Mesendoderm (in vitro differentiated cells): ENCODE measurements at regions not wholly inside any gene's neighbourhood (a gene's known extent, or its start where the extent isn't known, plus 50 kb on each side); places are given as distances from the start of the nearest gene placed in this dataset.

ENCODE experiments used
- DNase-seq: peaks from one replicate; pipeline ENCODE4 v3.0.0; 2013
- H2AK5ac ChIP-seq: 2 replicates; pipeline ENCODE4 v1.6.1; 2013; ENCODE audit warnings: low read length, inconsistent platforms
- H2BK120ac ChIP-seq: 2 replicates; pipeline ENCODE4 v1.6.1; 2013; ENCODE audit warnings: low read depth, mild to moderate bottlenecking, low read length, moderate library complexity, mixed read lengths
- H2BK15ac ChIP-seq: replicated peaks from 2 replicates; pipeline ENCODE4 v1.6.1; 2013; ENCODE audit warnings: low read depth, mild to moderate bottlenecking, moderate library complexity
- H2BK5ac ChIP-seq: 2 replicates; pipeline ENCODE4 v1.6.1; 2013; ENCODE audit warnings: low read length, inconsistent platforms
- H3K18ac ChIP-seq: 2 replicates; pipeline ENCODE4 v1.6.1; 2013; ENCODE audit warnings: mild to moderate bottlenecking, low read length, mixed read lengths
- H3K23ac ChIP-seq: one replicate; pipeline ENCODE4 v1.6.1; 2013; ENCODE audit warnings: low read length
- H3K27ac ChIP-seq: 2 replicates; pipeline ENCODE4 v1.5.1; 2013; ENCODE audit warnings: low read depth, mild to moderate bottlenecking, inconsistent platforms, low read length, moderate library complexity
- H3K27me3 ChIP-seq: 2 replicates; pipeline ENCODE4 v1.6.1; 2013; ENCODE audit warnings: low read length, control low read depth, mild to moderate bottlenecking, inconsistent platforms; ENCODE audit not compliant: insufficient read depth, poor library complexity
- H3K36me3 ChIP-seq: 2 replicates; pipeline ENCODE4 v1.6.1; 2013; ENCODE audit warnings: low read length, inconsistent platforms; ENCODE audit not compliant: control insufficient read depth, insufficient read depth
- H3K4ac ChIP-seq: one replicate; pipeline ENCODE4 v1.6.1; 2013; ENCODE audit warnings: low read depth, mild to moderate bottlenecking, low read length, moderate library complexity
- H3K4me1 ChIP-seq: 2 replicates; pipeline ENCODE4 v1.6.1; 2013; ENCODE audit warnings: low read depth, low read length, inconsistent platforms; ENCODE audit not compliant: control insufficient read depth
- H3K4me2 ChIP-seq: 2 replicates; pipeline ENCODE4 v1.6.1; 2013; ENCODE audit warnings: low read length
- H3K4me3 ChIP-seq: 2 replicates; pipeline ENCODE4 v1.5.1; 2013; ENCODE audit warnings: mild to moderate bottlenecking, low read length
- H3K56ac ChIP-seq: one replicate; pipeline ENCODE4 v1.6.1; 2013; ENCODE audit warnings: low read length
- H3K79me1 ChIP-seq: 2 replicates; pipeline ENCODE4 v1.6.1; 2013; ENCODE audit warnings: low read length, inconsistent platforms
- H3K79me2 ChIP-seq: 2 replicates; pipeline ENCODE4 v1.6.1; 2013; ENCODE audit warnings: mild to moderate bottlenecking, low read length; ENCODE audit not compliant: control insufficient read depth, insufficient read depth
- H3K9ac ChIP-seq: 2 replicates; pipeline ENCODE4 v1.6.1; 2013; ENCODE audit warnings: low read length, inconsistent platforms
- H4K5ac ChIP-seq: one replicate; pipeline ENCODE4 v1.6.1; 2013; ENCODE audit warnings: low read length
- H4K8ac ChIP-seq: one replicate; pipeline ENCODE4 v1.6.1; 2013; ENCODE audit warnings: low read depth, mild to moderate bottlenecking, control low read depth, low read length, moderate library complexity
- WGBS: extraction: QIAGEN DNeasy Blood & Tissue Kit; methylation state at CpG from one replicate; pipeline ENCODE4 v1.1.7; 2013; ENCODE audit warnings: low lambda C conversion rate, missing lambda C conversion rate; ENCODE audit not compliant: insufficient coverage; ENCODE audit errors: extremely low coverage; 5-methylcytosine and 5-hydroxymethylcytosine counted together

DNA sequence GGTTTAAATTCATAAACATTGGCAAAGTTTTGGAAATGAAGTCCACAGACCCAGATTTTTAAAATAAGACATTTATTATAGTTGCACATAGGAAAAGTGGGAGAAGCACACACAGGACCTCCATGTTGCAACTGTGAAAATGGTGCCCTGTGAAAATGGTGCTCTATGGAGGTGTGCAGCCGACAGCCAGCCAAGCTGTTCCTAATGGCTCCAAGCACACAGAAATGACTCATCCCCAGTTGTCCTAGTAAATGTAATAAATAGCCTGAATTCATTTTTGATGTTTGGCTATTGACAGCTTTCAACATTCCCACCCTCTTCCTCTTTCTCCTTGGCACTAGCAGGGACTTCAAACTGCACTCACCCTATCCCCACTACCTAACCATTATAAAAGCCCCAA, 590.9 kb downstream of the CAAP1 start:
- H2BK5ac ChIP-seq = no peak overlapping the region
- H3K79me1 ChIP-seq = no peaks in the 10 kb centered on the region
- no peak overlapping the region for H4K5ac ChIP-seq
- H3K4me1 ChIP-seq = no peaks in the 10 kb centered on the region
- H3K4me2 ChIP-seq = no peak overlapping the region
- DNase-seq = no peak
- H3K23ac ChIP-seq = no peak overlapping the region
- H3K79me2 ChIP-seq = no peaks in the 10 kb centered on the region
- H2AK5ac ChIP-seq = no peak overlapping the region
- H3K4ac ChIP-seq = no peak overlapping the region
- H3K18ac ChIP-seq = no peak overlapping the region
- no CpG with 5 or more reads among the region's 1 CpG for WGBS
- no peak overlapping the region for H4K8ac ChIP-seq
- no peak overlapping the region for H3K4me3 ChIP-seq
- H2BK120ac ChIP-seq = no peak overlapping the region
- no peaks in the 10 kb centered on the region for H3K27me3 ChIP-seq
- no peak overlapping the region for H3K27ac ChIP-seq
- no peak overlapping the region for H2BK15ac ChIP-seq
- H3K9ac ChIP-seq = no peak overlapping the region
- H3K36me3 ChIP-seq = no peaks in the 10 kb centered on the region
- H3K56ac ChIP-seq = no peak overlapping the region

DNA sequence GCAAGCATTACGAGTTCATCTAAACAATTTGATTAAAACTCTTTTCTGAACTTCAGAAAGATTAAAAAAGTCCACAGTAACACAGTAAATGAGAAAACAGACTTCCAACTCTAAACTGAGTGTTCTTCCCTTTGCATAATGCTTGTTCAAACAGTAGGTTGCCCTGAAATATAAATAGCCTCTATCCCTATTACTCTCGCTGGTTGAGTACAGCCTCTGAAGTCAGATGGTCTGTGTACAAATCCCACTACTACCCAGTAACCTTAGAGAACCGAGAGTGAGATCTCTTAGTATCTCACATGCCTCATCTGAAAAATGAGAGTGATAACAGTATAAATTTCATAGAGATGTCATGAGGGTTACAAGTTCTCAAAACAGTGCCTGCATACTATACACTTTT, 591.6 kb downstream of the CAAP1 start:
- H3K79me2 ChIP-seq = no peaks in the 10 kb centered on the region
- H3K27me3 ChIP-seq = no peaks in the 10 kb centered on the region
- no peak overlapping the region for H3K23ac ChIP-seq
- no peak overlapping the region for H3K27ac ChIP-seq
- H3K4me1 ChIP-seq = no peaks in the 10 kb centered on the region
- no peak overlapping the region for H3K18ac ChIP-seq
- H3K9ac ChIP-seq = no peak overlapping the region
- H3K36me3 ChIP-seq = no peaks in the 10 kb centered on the region
- H3K4me2 ChIP-seq = no peak overlapping the region
- no peak overlapping the region for H2BK120ac ChIP-seq
- no peaks in the 10 kb centered on the region for H3K79me1 ChIP-seq
- no peak overlapping the region for H2BK15ac ChIP-seq
- H2BK5ac ChIP-seq = no peak overlapping the region
- H3K56ac ChIP-seq = no peak overlapping the region
- no peak for DNase-seq
- H4K5ac ChIP-seq = no peak overlapping the region
- H3K4ac ChIP-seq = no peak overlapping the region
- WGBS = no CpG with 5 or more reads among the region's 3 CpGs
- H4K8ac ChIP-seq = no peak overlapping the region
- no peak overlapping the region for H2AK5ac ChIP-seq
- no peak overlapping the region for H3K4me3 ChIP-seq

DNA sequence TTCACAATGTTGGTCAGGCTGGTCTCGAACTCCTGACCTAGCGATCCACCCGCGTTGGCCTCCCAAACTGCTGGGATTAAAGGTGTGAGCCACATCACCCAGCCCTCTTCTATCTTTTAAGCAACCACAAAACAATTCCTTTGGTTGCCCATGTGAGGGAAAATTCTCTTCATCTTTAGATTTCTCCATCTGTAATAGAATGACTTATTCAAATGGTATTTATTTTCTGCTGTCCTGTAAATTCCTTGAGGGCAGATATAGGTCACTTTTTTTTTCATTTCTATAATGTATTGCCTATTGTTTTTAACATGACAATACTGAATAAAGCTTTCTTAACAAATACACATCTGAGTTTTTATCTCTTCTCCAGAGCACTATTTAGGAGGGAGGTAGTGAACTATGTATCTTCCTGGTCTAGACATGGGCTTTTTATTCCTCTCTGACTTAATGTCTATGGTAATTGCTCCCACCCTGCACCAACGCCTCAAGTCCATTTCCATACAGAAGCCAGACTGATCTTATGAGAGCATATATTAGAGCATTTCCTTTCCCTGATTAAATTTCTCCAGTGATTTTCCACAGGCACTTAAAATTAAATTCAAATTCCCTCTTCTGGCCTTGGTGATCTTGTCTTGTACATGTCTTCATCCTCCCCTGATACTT, 595.6 kb downstream of the CAAP1 start:
- no peaks in the 10 kb centered on the region for H3K79me1 ChIP-seq
- no peak overlapping the region for H2BK15ac ChIP-seq
- no peak overlapping the region for H3K4me3 ChIP-seq
- DNase-seq = no peak
- no peak overlapping the region for H3K56ac ChIP-seq
- H4K8ac ChIP-seq = no peak overlapping the region
- H3K27me3 ChIP-seq = no peaks in the 10 kb centered on the region
- H3K23ac ChIP-seq = no peak overlapping the region
- H2AK5ac ChIP-seq = no peak overlapping the region
- no CpG with 5 or more reads among the region's 5 CpGs for WGBS
- H3K36me3 ChIP-seq = no peaks in the 10 kb centered on the region
- no peak overlapping the region for H4K5ac ChIP-seq
- H3K4me2 ChIP-seq = no peak overlapping the region
- H3K4ac ChIP-seq = no peak overlapping the region
- no peak overlapping the region for H3K27ac ChIP-seq
- H3K4me1 ChIP-seq = no peaks in the 10 kb centered on the region
- H3K18ac ChIP-seq = no peak overlapping the region
- H3K9ac ChIP-seq = no peak overlapping the region
- H2BK120ac ChIP-seq = no peak overlapping the region
- no peaks in the 10 kb centered on the region for H3K79me2 ChIP-seq
- H2BK5ac ChIP-seq = no peak overlapping the region

DNA sequence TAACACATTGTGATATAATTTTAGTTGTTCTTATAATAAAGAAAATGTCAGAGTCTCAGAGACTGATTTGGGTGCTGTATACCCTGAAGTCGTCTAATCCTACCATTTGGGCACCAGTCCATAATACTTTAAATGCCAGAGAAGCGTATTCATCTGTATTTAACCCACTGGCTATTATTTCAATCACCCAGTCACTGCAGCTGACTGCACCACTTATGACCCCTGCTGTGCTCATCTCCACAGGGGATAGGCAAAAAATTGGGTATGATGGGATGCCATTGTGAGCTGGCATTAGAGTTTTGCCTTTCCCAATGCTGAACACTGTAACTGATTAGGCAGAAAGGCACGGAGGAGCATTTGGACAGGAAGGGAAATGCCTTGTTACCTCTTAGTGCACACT, 599.7 kb downstream of the CAAP1 start:
- Histone ChIP-seq H2BK15ac (no peak overlapping the region), H3K18ac (no peak overlapping the region), H3K56ac (no peak overlapping the region), H3K4me1 (no peaks in the 10 kb centered on the region), H3K79me1 (no peaks in the 10 kb centered on the region), H4K5ac (no peak overlapping the region), H2BK120ac (no peak overlapping the region), H2AK5ac (no peak overlapping the region), H3K4me2 (no peak overlapping the region), H3K4me3 (no peak overlapping the region), H3K79me2 (no peaks in the 10 kb centered on the region), H3K4ac (no peak overlapping the region), H3K27me3 (no peaks in the 10 kb centered on the region), H3K27ac (no peak overlapping the region), H2BK5ac (no peak overlapping the region), H3K9ac (no peak overlapping the region), H4K8ac (no peak overlapping the region), H3K36me3 (no peaks in the 10 kb centered on the region), H3K23ac (no peak overlapping the region)
- DNase-seq = no peak
- no CpG with 5 or more reads among the region's 3 CpGs for WGBS

DNA sequence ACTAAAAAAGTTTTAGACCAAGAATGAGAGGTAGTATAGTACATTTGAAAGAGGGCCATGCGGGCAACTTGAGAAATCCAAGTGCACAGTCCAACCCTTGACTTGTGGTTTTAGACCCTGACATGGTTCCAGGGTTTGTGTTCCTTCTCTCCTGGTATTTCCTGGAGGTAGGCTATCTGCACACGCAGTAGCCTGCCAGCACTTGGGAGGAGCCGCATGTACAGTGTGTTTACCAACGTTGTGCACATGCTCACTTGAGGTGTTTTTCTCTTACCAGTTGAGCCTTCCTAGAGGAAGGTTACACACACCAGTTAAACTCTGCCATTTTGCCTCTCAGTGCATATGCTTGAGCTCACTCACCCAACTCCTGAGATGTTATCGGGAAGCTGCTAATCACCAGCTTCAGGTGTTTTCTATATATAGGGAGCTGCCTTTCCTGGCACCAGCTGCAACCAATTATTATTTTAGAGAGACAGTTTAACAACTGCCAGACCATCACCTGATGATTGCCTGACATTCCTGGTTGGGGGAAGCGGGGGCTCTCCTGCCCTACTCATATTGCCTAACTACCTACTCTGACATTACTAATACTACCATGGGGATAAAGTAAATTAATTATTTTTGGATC, 593.4 kb upstream of the TUSC1 start:
- no peak overlapping the region for H2BK120ac ChIP-seq
- H3K23ac ChIP-seq = no peak overlapping the region
- no peak overlapping the region for H4K5ac ChIP-seq
- H3K4ac ChIP-seq = no peak overlapping the region
- no peak overlapping the region for H3K4me3 ChIP-seq
- no peaks in the 10 kb centered on the region for H3K36me3 ChIP-seq
- no peaks in the 10 kb centered on the region for H3K4me1 ChIP-seq
- no peaks in the 10 kb centered on the region for H3K27me3 ChIP-seq
- DNase-seq = no peak
- no peak overlapping the region for H3K4me2 ChIP-seq
- H2BK15ac ChIP-seq = no peak overlapping the region
- no peak overlapping the region for H3K18ac ChIP-seq
- H2AK5ac ChIP-seq = no peak overlapping the region
- H4K8ac ChIP-seq = no peak overlapping the region
- no peak overlapping the region for H3K56ac ChIP-seq
- no CpG with 5 or more reads among the region's 6 CpGs for WGBS
- H3K9ac ChIP-seq = no peak overlapping the region
- H3K79me1 ChIP-seq = no peaks in the 10 kb centered on the region
- H3K79me2 ChIP-seq = no peaks in the 10 kb centered on the region
- no peak overlapping the region for H2BK5ac ChIP-seq
- no peak overlapping the region for H3K27ac ChIP-seq
